Kidney tubule cell (primary cell): ENCODE measurements at regions not wholly inside any gene's neighbourhood (a gene's known extent, or its start where the extent isn't known, plus 50 kb on each side); places are given as distances from the start of the nearest gene placed in this dataset.
"Not testable (repeated sequence)": the region's sequence is repeated elsewhere in the genome, so short reads cannot be mapped to it uniquely, and the experiment has no call there.

Source experiments
- DNase-seq: peaks from one replicate; pipeline ENCODE4 v3.0.0-alpha.2; 2018; ENCODE audit warnings: low spot score

DNA sequence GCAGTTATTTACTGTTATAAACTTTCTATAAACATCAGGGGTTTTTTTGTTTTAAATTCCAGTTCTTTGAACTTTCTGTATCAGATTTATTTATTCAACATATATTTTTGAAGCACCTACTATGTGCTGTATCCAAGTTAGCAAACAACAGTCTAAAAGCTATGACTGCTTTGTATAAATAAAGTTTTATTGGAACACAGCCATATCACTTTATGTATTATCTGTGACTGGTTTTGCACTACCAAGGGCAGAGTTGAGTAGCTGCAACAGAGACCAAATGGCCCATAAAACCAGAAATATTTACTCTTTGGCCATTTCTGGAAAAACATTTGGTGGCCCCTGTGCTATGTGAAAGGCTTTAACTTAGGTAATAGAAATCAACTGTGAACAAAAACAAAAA is 110.2 kb upstream of the ERCC4 start:
- no peak for DNase-seq

- DNase-seq: no peak
These were observed 108.1 kb upstream of the ERCC4 start for GRCh38 chr16:13811834-13812233.

DNA sequence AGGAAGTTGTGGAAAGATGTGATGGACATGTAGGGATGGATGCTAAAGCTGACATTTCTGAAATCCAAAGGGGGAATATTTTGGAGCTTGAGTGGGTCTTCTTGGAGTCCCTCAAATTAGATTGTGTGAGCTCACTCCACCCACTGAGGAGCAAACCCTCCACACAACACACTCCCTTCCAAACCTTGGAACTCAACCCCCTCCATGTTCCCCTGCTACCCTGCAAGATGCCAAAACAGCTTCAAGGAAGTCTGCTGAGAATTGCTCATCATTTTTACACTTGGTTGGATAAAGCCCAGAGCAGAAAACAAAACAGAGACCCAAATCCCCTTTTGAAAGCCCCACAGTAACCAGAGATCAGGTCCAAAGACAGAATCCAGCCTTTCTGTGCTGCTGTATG is 103.3 kb upstream of the ERCC4 start:
- DNase-seq: no peak

- no peak for DNase-seq
These were observed 96.5 kb upstream of the ERCC4 start for GRCh38 chr16:13823501-13823900.

DNA sequence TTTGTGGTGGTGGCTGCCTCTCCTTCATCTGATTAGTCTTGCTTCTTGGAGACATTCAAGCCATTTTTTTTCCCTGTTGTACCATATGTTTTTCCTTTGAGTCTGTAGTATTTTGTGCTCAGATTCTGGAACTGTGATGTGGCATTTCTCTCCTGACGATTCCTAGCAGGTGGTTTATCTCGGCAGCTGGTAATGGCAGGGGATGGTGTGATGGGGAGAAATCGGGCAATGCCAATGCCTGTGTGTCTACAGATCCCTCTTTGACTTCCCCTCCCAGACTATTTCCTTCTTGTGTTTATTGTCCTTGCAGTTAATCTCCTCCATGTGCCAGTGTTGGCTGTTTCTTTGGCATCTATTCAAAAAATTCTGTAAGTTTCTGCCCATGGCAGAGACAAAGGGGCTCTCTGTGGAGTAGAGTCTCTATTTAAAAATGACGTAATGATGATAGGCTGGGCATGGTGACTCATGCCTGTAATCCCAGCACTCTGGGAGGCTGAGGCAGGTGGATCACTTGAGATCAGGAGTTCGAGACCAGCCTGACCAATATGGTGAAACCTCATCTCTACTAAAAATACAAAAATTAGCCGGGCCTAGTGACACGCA is 90.2 kb upstream of the ERCC4 start:
- no peak for DNase-seq

DNA sequence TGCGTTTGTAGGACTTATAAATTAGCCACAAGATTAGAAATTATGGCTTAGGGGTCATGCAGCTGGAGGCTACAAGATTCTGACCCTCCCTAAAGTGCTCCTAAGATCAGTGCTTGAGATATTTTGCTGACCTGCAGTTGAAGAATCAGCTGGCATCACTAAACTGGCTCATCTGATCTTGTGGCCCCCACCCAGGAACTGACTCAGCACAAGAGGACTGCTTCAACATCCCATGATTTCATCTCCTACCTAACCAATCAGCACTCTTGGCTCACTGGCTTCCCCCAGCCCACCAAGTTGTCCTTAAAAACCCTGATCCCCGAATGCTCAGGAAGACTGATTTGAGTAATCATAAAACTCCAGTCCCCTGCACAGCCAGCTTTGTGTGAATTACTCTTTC is 86.4 kb upstream of the ERCC4 start:
- peak; percentile 21 for DNase-seq

GRCh38 chr16:13835387-13835786 is 84.6 kb upstream of the ERCC4 start:
- DNase-seq: no peak

DNA sequence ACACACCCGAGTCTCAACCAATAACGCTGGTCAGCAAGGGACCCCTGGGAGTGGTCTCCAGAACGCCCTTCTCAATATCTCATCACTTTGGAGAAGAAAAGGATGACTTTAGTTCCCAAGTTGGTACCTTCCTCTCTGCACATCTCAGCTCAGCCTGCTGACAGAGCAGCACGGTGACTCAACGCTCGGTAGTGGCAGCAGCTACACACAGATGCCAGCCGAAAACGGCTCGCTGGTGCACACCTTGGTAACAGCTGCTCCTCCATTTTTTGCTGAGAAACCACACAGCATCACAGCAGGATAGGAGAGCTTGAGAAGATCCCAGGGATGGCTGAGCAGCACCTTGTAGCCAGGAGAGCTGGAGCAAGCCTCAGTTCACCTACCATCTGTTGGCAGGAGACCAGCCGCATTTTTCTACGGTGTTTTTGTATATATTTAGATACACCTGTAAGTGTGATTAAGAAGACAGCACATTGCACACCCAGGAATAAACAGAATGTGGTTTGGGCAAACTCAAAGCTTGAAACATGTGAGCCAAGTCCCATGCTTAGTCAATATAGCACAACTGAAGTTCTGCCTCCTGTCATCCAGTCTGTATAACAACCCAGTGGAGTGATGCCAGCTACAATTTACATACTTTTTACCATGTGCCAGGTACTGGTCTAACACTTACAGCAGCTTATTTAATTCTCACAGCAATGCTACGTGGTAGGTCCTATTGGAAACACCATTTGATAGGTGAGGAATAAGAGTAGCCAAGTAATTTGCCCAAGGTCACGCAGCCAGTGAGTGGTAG is 83.8 kb upstream of the ERCC4 start:
- DNase-seq: no peak

GRCh38 chr16:13838401-13839190 is 81.4 kb upstream of the ERCC4 start:
- no peak for DNase-seq

GRCh38 chr16:13839577-13839976 is 80.4 kb upstream of the ERCC4 start:
- no peak for DNase-seq

GRCh38 chr16:13845232-13845631 is 74.7 kb upstream of the ERCC4 start:
- no peak for DNase-seq

- DNase-seq: no peak
These were observed 71.2 kb upstream of the ERCC4 start for GRCh38 chr16:13848795-13849194.

- not testable (repeated sequence) for DNase-seq
These were observed 69.8 kb upstream of the ERCC4 start for GRCh38 chr16:13850173-13850572.

GRCh38 chr16:13852827-13853226 is 67.1 kb upstream of the ERCC4 start:
- DNase-seq: no peak

GRCh38 chr16:13856398-13856797 is 63.6 kb upstream of the ERCC4 start:
- DNase-seq: peak; percentile 15

DNA sequence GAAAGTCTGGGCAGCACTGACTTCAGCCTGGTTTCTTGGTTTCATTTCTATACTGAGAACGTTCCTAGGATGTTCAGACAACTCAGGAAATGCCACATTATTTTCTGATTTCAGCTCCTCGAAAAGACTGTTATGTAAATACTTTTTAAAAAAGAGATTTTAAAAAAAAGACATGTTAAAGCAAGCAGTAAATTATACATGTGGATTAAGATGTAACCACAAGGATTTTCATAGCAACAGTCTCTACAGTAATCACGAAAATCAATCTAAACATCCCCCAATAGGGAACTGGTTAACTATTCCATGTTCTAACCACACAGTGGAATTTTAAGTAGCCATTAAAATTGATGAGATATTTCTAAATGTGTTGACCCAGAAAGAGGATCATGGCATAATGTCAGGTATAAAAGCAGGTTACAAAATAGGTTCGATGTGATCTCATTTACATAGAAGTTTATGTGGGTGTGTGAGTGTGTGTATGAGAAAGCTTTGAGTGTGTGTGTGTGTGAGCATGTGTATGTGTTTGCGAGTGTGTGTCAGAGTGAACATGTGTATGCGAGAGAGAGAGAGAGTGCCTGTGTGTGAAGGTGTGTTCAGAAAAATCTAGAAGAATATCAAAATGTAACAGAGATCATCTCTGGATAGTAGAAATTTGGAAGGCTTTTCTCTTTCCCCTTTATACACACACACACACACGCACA is 63.0 kb upstream of the ERCC4 start:
- no peak for DNase-seq

DNA sequence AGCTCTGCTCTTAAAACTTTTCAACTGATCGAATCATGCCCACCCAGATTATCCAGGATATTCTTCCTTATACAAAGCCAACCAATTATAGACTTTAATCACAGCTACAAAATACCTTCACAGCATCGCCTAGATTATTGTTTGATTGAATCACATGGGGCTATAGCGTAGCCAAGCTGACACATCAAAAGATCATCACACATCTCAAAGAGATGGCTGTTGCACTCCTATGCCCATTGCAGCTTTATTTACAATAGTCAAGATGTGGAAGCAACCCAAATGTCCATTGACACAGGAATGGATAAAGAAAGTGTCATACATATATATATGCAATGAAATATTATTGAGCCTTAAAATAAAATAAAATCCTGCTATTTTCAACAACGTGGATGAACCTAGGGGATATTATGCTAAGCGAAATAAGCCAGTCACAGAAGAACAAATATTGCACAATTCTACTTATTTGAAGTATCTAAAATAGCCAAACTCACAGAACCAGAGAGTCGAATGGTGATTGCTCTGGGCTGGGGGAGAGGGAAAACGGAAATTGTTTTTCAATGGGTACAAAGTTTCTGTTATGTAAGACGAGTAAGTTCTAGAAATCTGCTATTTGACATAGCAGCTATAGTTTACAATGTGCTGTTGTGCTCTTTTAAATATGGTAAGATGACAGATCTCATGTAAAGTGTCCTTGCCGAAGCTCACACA is 60.9 kb upstream of the ERCC4 start:
- DNase-seq: no peak

GRCh38 chr16:13863075-13863765 is 56.7 kb upstream of the ERCC4 start:
- no peak for DNase-seq

- DNase-seq: no peak
These were observed 55.3 kb upstream of the ERCC4 start for GRCh38 chr16:13864689-13865088.

- peak; percentile 75 for DNase-seq
These were observed 53.9 kb upstream of the ERCC4 start for GRCh38 chr16:13866073-13866472.
